ENCODE measurements at regions not wholly inside any gene's neighbourhood (a gene's known extent, or its start where the extent isn't known, plus 50 kb on each side); places are given as distances from the start of the nearest gene placed in this dataset.

GRCh38 chr14:103258211-103258610 lies 75.8 kb upstream of the EIF5 start:
- H3K27ac Mint-ChIP-seq: no peak overlapping the region
- H3K9me3 Mint-ChIP-seq: no peaks in the 10 kb centered on the region
- DNase-seq (ENCODE audit: extremely low spot score, unreplicated experiment): no peak
- H3K4me3 Mint-ChIP-seq: no peak overlapping the region
- peaks cover 6% of the 10 kb centered on the region for H3K27me3 Mint-ChIP-seq
- TF ChIP-seq CTCF (conservative IDR thresholded peaks at IDR 0.05): no peak
- H3K4me1 Mint-ChIP-seq (ENCODE audit: unreplicated experiment): peaks cover 14% of the 10 kb centered on the region
- H3K36me3 Mint-ChIP-seq: no peaks in the 10 kb centered on the region

GRCh38 chr14:103259184-103259583 lies 74.9 kb upstream of the EIF5 start:
- no peak overlapping the region for H3K4me3 Mint-ChIP-seq
- DNase-seq (ENCODE audit: extremely low spot score, unreplicated experiment): no peak

GRCh38 chr14:103259801-103260628 lies 74.0 kb upstream of the EIF5 start:
- H3K27ac Mint-ChIP-seq: peak overlapping the region; percentile 67
- no peak for TF ChIP-seq CTCF (conservative IDR thresholded peaks at IDR 0.05)
- H3K36me3 Mint-ChIP-seq: no peaks in the 10 kb centered on the region
- peaks cover 14% of the 10 kb centered on the region for H3K4me1 Mint-ChIP-seq (ENCODE audit: unreplicated experiment)
- H3K27me3 Mint-ChIP-seq: peaks cover 12% of the 10 kb centered on the region
- no peaks in the 10 kb centered on the region for H3K9me3 Mint-ChIP-seq
- no peak overlapping the region for H3K4me3 Mint-ChIP-seq
- DNase-seq (ENCODE audit: extremely low spot score, unreplicated experiment): no peak

More at GRCh38 chr14:103259184-103259583, 74.9 kb upstream of the EIF5 start:
- no peaks in the 10 kb centered on the region for H3K9me3 Mint-ChIP-seq
- no peaks in the 10 kb centered on the region for H3K36me3 Mint-ChIP-seq
- H3K27ac Mint-ChIP-seq: no peak overlapping the region
- H3K27me3 Mint-ChIP-seq: peaks cover 11% of the 10 kb centered on the region
- TF ChIP-seq CTCF (conservative IDR thresholded peaks at IDR 0.05): no peak
- peaks cover 14% of the 10 kb centered on the region for H3K4me1 Mint-ChIP-seq (ENCODE audit: unreplicated experiment)

GRCh38 chr14:103260629-103261124 lies 73.4 kb upstream of the EIF5 start:
- Mint-ChIP-seq H3K27ac (peak overlapping the region; percentile 67), H3K4me1 (ENCODE audit: unreplicated experiment) (peaks cover 14% of the 10 kb centered on the region), H3K9me3 (no peaks in the 10 kb centered on the region), H3K27me3 (peaks cover 14% of the 10 kb centered on the region), H3K36me3 (no peaks in the 10 kb centered on the region), H3K4me3 (no peak overlapping the region)
- no peak for TF ChIP-seq CTCF (conservative IDR thresholded peaks at IDR 0.05)
- no peak for DNase-seq (ENCODE audit: extremely low spot score, unreplicated experiment)

GRCh38 chr14:103267226-103267910 lies 66.7 kb upstream of the EIF5 start:
- Mint-ChIP-seq H3K27ac (no peak overlapping the region), H3K4me1 (ENCODE audit: unreplicated experiment) (peaks cover 9% of the 10 kb centered on the region), H3K36me3 (no peaks in the 10 kb centered on the region), H3K9me3 (no peaks in the 10 kb centered on the region), H3K4me3 (no peak overlapping the region), H3K27me3 (peaks cover 12% of the 10 kb centered on the region)
- no peak for DNase-seq (ENCODE audit: extremely low spot score, unreplicated experiment)
- TF ChIP-seq CTCF (conservative IDR thresholded peaks at IDR 0.05): no peak

Data from type B pancreatic cell (in vitro differentiated cells).